Stimulated activated CD8-positive, alpha-beta memory T cell treated with anti-CD3 and anti-CD28 coated beads, Interleukin-4, amount 100 ng/mL, for 4 hours (primary cell): ENCODE measurements at regions not wholly inside any gene's neighbourhood (a gene's known extent, or its start where the extent isn't known, plus 50 kb on each side); places are given as distances from the start of the nearest gene placed in this dataset.
"Not testable (repeated sequence)": the region's sequence is repeated elsewhere in the genome, so short reads cannot be mapped to it uniquely, and the experiment has no call there.

Experiments used
- DNase-seq, 2 donors: peaks; one replicate each; pipeline ENCODE4 v3.0.0-alpha.2; 2020; ENCODE audit warnings: low read depth in 2 of 2, low spot score in 1 of 2

DNA sequence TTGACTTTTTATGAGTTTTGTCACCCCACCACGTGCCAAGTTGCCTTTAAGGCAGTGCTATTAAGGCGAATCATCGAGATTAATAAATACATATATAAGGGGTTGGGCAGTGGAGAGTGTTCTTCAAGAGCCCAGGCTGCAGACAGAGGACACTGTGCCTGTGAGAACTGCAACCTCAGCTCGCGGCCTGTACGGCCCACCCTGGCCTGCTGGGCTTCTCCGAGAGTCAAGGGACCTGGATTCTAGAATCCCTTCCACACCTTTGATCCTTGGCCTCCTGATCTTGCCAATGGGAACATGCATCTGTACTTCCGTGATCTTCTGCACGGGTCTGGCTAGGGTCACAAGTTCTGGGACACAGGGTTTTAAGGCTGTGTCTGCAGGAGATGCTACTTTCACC, 54.5 kb downstream of the IRX5 start:
- DNase-seq = no peak

DNA sequence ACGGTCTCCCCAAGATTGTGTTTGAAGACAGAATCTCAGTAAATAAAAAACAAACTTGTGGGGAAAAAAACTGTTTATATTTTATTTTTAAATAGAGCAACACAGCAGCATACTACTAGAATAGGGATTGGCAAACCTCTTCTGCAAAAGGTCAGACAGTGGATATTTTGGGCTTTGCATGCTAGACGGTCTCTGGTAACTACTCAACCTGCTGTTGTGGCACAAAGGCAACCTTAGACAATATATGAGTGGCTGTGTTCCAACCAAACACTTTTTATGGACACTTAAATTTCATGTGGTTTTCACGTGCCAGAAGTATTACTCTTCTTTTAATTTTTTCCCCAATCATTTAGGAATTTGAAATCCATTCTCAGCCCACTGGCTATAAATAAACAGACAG, 55.0 kb downstream of the IRX5 start:
- DNase-seq = no peak

DNA sequence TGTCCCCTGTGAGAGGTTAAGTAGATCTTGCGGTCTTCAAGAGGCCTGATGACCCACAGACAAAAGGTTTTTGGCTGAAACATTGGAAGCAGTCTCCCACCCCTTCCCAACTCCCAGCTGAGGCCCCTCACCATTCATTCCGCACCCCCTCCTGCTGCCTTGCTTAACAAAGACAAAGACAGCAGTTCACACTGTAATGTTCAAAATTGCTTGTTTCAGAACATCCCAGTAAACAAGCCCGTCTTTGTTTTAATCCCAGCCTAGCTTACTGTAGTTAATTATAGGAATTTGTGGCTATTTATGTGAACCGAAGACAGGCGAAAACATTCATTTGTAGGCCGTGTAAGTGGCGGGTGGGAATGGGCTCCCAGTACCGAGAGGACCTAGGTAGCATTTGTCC, 55.7 kb downstream of the IRX5 start:
- DNase-seq = no peak

DNA sequence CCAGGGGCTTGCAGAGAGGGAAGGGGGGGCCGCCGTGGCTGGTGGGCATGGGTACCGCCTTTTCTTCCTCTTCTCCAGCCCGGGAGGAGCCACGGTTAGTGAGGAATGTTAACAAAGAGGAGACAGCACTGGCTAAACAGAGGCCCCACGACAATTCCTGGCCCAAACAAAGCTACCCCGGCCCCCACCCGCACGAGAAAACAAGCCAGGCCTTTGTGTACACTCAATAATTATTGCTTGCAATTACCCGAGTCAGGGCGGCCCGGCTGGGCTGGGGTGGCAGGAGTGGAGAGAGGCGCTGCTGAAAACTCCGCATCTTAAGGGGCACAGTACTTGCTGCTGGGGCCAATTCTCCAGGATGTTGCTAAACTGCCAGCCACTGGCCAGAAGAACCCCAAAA, 56.4 kb downstream of the IRX5 start:
- no peak for DNase-seq

DNA sequence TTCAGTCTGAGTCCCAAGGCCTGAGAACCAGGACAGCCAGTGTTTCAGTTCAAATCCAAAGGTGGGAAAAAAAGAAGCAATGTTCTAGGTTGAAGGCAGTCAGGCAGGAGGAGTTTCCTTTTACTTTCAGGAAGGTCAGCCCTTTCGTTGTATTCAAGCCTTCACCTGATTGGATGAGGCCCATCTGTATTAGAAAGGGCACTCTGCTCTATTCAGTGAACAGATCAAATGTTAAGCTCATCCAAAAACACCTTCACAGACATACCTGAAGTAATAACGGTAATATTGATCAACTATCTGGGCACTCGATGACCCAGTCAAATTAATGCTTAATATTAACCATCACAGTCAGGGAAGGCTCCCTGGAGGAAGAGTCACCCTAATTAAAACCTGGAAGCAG, 60.9 kb downstream of the IRX5 start:
- no peak for DNase-seq

DNA sequence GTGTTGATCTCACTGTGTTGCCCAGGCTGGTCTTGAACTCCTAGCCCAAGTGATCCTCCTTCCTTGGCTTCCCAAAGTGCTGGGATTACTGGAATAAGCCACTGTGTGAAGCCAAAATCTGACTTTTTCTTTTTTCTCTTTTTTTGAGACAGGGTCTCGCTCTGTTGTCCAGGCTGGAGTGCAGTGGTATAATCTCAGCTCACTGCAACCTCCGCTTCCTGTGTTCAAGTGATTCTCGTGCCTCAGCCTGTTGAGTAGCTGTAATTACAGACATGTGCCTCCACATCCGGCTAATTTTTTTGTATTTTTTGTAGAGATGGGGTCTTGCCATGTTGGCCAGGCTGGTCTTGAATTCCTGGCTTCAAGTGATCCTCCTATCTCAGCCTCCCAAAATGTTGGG, 61.3 kb downstream of the IRX5 start:
- DNase-seq = not testable (repeated sequence)

DNA sequence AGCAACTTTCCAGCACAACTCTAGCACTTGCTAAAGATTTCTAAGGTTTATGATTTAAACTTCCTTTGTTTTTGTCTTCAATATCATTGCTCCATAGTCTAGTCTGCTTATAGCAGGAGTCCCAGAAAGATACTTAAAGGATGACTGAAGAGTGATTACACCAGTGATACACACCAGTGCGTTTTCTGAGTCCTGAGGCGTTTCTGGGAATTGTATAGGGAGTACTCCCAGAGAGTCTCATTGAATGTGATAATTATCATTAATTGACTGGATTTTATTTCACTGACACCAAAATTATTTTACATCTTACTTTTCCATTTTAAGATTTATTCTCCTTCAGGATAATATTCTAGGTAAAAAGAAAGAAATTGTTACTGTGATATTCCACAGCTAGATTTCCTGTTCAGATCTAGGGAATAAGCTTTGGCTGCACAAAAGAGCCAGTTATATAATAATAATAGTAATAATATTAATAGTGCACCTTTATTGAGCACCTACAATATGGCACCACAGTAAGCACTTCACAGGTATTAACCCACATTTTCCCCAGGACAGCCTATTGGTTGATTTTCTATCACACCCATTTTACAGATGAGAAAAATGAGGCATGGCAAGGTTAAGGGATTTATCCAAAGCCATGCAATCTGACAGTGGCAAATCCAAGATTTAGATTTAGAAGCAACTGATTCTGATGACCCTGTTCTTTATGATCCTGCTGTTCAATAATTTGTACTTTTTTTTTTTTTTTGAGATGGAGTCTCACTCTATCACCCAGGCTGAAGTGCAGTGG, 62.6 kb downstream of the IRX5 start:
- DNase-seq = no peak

DNA sequence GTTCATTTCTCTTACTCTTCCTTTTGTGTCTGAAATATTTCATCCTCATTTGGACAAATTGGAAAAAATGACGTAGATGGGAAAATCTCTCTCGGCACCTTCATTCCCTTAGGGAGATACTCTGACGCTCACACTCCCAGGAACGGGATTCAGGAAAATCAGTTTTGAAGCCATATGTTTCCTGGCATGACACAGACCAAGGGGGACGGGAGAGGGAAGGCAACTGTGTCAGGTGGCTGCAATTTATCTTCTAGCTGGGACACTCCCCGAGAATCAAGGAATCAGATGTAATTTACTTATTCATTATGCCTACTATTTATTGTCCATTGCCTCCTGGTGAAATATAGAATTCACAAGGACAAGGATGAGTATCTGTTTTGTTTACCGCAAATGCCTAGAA, 65.5 kb downstream of the IRX5 start:
- no peak for DNase-seq

DNA sequence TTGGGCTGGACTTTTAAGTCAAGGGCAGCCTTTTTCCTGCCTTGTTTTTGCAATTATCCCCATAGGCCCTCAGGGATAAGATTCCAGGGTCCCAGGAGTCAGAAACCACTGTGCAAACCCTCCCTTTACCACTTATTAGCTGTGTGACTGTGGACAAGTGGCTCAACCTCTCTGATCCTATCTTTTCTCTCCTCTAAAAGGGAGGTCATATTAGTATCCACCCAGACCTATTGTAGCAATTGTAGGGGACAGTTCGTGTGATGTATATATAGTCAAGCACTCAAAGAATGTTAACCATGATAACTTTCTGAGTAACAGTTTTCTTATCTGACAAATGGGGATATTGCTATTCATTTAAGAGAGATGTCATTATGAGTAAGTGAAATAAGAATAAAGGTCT, 68.2 kb downstream of the IRX5 start:
- DNase-seq = no peak

DNA sequence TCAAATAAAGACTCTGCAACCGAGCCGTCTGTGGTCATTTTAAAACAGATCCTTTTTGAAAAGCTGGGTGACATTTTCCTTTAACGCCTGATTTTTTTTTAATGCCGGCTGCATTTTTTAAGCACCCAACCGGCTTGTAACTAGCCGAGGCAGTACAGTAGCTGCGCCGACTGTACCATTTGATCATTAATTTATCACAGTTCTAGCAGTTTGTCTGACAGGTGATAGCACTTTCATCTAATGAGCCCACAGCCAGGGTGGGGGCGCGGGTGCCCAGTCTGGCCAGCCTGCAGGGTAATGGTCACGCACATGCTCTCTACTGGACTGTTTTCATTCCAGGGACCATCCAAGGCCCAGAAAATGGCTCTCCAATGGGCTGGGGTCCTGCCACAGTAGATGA, 68.8 kb downstream of the IRX5 start:
- no peak for DNase-seq

DNA sequence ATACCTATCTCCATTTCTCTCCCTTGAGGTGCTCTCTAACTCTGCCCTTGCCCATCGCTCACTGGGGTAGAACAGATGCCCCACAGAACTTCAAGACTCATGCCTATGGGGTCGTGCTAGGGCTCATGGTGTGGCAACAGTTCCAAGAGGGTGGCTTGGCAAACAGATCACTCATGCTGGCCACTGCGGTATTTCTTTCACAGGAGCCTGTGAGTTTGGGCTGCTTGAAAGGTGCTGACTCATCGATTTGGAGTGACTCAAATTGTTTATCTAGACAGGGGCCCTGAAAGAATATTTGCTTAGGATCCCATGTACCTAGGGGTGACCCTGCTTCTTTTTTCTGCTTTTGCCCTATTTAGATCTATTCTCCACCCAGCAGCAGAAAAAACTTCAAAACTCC, 69.9 kb downstream of the IRX5 start:
- DNase-seq = no peak

DNA sequence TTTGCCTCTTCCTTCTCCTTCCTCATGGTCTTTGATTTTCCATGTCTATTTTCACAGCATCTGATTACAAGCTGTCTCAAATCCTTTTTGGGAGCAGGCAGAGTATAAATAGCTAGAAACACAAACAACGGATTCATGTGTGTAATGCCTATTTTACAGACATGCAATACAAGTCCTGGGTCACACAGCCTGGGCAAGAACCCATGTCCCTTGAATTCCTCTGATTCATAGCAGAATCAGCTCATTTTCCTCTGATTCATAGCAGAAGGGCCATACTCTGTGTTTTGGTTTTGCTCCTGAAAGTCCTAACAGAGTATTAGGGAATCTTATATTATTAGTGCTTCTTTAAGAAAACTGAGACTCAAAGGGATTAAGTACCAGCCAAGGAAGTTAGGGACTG, 71.3 kb downstream of the IRX5 start:
- no peak for DNase-seq

DNA sequence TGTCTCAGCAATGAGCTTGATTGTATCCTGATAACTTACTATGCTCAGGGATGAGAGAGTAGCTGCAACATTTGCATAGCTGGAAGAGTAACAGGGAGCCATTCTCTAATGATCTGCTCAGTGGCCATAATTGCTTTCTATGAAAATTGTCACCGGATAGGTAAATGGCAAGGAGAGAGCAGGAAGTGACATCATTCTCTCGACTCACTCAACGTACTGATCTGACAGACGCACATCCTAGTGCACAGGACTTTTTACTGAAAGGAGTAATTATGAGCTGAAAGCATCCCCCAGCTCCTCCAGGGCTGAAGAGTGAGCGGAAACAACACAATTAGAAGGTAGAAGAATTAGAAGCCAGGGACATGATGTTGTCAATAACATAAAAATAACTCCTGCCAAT, 71.8 kb downstream of the IRX5 start:
- DNase-seq = no peak

DNA sequence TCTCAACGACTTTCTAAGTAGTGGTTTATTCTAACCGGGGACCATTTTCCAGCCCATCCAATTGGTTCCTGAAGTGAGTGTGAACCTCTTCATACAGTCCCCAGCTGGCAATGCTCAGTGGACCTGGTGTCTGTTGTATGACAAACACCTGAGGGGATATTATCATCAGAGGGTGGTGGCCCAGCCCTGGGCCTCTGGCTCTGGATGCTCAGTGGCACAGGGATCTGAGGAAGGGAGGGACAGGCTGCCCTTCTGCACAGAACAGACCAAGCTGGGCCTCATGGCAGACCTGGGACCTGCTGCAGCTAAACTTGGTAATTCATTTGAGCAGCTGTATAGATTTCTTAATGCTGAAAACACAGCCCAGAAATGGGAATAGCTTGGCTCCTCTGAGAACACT, 72.6 kb downstream of the IRX5 start:
- no peak for DNase-seq

DNA sequence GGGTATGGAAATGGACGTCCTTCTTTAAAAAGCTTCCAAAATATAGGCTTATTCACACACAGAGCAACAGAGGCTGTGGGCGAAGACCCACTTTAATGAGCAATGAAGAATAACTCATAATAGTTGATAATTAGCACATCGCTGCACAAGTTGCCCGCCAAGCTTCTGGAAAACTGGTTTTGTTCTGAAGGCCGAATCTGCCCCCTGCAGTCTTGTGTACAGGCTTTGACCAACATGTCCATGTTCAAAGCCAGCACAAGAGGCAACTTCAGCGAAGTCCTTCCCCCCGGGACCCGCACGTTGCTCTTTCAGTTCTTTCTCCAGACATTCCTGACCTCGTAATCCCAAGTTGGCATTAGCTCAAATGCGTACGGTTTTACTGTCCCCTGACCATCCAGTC, 73.3 kb downstream of the IRX5 start:
- DNase-seq = no peak

DNA sequence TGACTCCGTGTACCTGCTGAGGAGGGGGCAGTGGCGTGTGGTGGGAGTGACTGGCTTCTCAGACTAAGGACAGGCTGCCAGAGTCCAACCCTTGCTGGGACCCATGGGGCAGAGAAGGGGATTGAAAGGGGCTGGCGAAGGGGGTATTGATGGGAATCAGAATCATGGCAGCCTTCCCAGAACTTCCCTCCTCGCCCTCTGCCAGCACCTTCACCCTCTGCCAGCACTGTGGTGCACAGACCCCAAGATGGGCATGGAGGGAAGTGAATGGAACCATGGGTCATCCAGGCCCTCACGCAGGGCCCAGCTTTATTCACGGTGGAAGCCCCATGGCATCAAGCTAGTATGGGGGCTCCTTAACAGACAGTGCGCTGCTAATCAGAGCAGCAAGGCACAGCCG, 76.8 kb downstream of the IRX5 start:
- DNase-seq = no peak

DNA sequence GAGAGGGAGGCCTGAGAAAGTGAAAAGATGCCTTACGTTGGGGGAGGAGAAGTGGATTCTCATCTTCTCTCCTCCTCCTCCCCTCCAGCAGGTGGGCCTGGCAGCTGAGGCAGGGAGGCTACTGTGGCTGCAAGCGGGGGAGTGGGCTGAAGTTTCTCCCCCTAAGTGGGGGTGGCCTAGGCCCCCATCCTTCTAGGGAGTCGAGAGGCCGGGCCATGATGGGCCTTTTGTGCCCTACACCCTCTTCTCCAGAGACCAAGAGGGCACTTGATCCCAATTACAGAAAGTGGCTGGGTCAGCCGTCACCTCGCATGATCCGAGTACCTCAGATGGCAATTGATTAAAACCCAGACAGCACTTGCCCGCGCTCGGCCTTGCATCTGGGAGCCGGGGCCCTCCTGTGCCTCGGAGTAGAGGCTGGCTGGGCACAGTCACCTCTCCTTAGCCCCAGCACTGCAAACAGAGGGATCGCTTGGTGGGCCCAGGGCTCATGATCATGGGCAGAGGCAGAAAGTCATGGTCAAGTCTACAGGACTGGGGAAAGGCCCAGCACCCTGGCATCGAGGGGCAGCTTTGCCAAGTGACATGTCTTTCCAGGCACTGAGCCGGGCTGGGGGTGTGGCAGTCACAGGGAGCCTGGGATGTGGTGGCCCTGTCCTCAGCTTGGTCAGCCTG, 78.3 kb downstream of the IRX5 start:
- DNase-seq = no peak

DNA sequence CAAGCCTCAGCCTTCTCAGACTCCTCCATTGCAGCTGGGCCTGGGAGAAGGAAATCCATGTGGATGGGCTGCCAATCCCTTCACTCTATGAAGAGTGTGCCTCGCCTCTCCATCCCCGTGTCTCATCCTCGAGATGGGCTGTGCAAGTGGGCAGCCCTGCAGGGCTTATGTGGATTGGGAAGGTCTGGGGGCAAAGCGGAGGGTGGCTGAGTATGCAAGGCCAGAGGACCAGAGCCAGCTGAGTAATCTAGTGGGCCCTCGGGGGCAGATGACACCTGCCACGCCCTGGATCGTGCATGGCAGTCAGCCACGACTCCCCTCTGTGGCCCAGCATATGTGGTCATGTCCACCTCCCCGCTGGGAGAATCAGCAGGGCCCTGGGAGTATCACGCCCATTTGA, 78.9 kb downstream of the IRX5 start:
- DNase-seq = no peak

DNA sequence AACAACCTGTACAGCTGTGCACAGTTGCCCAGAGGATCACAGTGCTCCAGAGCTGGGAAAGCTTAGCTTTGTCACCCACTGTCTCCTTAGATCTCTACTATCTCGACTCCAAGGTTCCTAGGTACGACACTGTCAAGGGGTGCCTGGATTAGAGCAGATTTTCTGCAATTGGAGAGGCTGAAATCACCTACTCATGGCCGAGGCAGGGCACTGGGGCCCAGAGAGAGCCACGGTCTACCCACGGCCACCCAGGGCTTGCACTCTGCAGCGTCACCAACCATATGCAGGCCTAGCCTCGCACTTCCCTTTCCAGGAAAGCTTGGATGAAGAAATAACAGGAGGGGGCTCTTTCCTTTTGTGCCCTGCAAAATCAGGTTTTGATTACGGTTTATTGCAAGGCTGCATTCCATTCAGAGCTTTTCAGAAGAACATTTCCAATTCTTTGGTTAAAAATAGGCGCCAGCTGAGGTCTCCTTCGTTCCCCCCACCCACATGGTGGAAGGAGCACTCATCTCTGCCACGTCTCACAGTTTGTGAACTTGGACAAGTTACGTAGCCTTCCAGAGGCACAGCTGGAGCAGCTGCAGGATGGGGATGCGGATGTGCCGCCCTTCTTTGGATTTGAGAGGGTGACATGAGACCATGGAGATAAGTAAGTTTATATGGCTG, 80.0 kb downstream of the IRX5 start:
- DNase-seq = no peak

DNA sequence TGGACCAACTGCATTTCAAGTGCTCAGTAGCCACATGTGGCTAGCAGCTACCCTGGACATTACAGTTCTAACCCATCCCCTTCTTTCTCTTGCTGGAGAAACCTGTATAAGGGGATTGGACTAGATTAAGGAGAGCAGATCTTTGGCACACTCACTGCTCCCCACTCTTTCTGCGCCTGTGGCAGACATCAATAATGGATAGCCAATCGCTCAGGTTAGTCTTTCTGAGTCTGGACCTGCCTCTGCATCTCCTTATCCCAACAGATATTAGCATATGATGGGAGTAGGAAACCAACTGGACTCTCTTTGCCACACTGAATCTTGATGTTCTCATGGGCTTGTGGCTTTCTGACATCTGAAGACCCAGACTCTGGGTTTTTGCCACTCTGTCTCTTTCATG, 81.7 kb downstream of the IRX5 start:
- no peak for DNase-seq

DNA sequence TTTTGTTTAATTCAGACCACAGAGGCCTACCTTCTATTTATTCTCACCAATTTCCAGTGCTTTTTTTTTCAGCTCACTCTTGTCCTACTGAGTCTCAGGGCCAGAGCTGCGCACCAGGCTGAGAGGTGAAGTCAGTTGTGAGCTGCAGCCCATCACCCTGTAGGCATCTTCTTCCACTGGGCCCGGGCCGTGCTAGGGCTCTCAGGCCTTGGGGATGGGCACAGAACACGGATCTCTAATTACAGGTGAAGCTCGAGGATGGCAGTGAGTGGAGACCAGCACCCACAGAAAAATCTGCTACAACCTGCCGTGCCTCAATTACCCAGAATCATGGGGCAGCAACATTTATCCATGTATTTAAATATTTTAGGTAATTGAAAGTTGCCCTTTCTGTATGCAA, 82.1 kb downstream of the IRX5 start:
- no peak for DNase-seq

DNA sequence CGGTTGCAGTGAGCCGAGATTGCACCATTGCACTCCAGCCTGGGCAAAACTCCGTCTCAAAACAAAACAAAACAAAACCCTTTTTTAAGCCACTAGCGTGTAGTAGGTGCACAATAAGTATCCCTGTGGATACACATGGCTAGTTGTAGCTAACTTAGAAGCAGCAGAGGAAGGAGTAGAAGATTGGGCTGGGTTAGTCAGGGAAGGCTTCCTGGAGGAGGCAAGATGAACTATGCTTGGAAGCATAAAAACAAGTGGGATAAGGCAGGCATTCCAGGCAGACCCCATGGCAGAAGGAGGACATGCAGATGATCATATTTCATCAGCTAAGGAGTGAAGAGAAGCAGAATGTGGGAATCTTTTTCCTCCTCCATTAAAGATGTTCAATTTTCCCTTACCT, 83.4 kb downstream of the IRX5 start:
- DNase-seq = no peak
